Activated naive CD8-positive, alpha-beta T cell treated with anti-CD3 and anti-CD28 coated beads for 36 hours (primary cell): ENCODE measurements at regions not wholly inside any gene's neighbourhood (a gene's known extent, or its start where the extent isn't known, plus 50 kb on each side); places are given as distances from the start of the nearest gene placed in this dataset.

Experiments
- DNase-seq: peaks from one replicate; pipeline ENCODE4 v3.0.0; 2021
- H3K27ac Mint-ChIP-seq: one replicate; pipeline ENCODE4 v1.8.0; 2022; ENCODE audit warnings: mild to moderate bottlenecking, moderate library complexity, mixed read lengths
- H3K27me3 Mint-ChIP-seq: one replicate; pipeline ENCODE4 v1.8.0; 2022; ENCODE audit warnings: mild to moderate bottlenecking, mixed read lengths
- H3K36me3 Mint-ChIP-seq: one replicate; pipeline ENCODE4 v1.8.0; 2021; ENCODE audit warnings: mild to moderate bottlenecking, mixed read lengths
- H3K4me1 Mint-ChIP-seq: one replicate; pipeline ENCODE4 v1.8.0; 2021; ENCODE audit warnings: mixed read lengths
- H3K4me3 Mint-ChIP-seq: one replicate; pipeline ENCODE4 v1.8.0; 2022; ENCODE audit warnings: mild to moderate bottlenecking, moderate library complexity, mixed read lengths
- H3K9me3 Mint-ChIP-seq: one replicate; pipeline ENCODE4 v1.8.0; 2022; ENCODE audit warnings: mixed read lengths

- DNase-seq: no peak
- H3K9me3 Mint-ChIP-seq: no peaks in the 10 kb centered on the region
- no peaks in the 10 kb centered on the region for H3K36me3 Mint-ChIP-seq
- no peaks in the 10 kb centered on the region for H3K27me3 Mint-ChIP-seq
- no peak overlapping the region for H3K4me3 Mint-ChIP-seq
- H3K27ac Mint-ChIP-seq: no peak overlapping the region
- no peaks in the 10 kb centered on the region for H3K4me1 Mint-ChIP-seq
Observed at GRCh38 chr3:168524129-168524528, 428.4 kb upstream of the GOLIM4 start.

- no peaks in the 10 kb centered on the region for H3K27me3 Mint-ChIP-seq
- no peak overlapping the region for H3K27ac Mint-ChIP-seq
- no peak overlapping the region for H3K4me3 Mint-ChIP-seq
- H3K9me3 Mint-ChIP-seq: no peaks in the 10 kb centered on the region
- H3K36me3 Mint-ChIP-seq: no peaks in the 10 kb centered on the region
- H3K4me1 Mint-ChIP-seq: no peaks in the 10 kb centered on the region
- DNase-seq: no peak
Observed at GRCh38 chr3:168517249-168518071, 421.7 kb upstream of the GOLIM4 start.

- H3K4me3 Mint-ChIP-seq: no peak overlapping the region
- no peak for DNase-seq
- H3K27me3 Mint-ChIP-seq: no peaks in the 10 kb centered on the region
- no peaks in the 10 kb centered on the region for H3K9me3 Mint-ChIP-seq
- no peaks in the 10 kb centered on the region for H3K36me3 Mint-ChIP-seq
- H3K27ac Mint-ChIP-seq: no peak overlapping the region
- no peaks in the 10 kb centered on the region for H3K4me1 Mint-ChIP-seq
Observed at GRCh38 chr3:168514252-168514651, 418.5 kb upstream of the GOLIM4 start.

- Mint-ChIP-seq H3K4me1 (no peaks in the 10 kb centered on the region), H3K9me3 (no peaks in the 10 kb centered on the region), H3K36me3 (no peaks in the 10 kb centered on the region), H3K27ac (no peak overlapping the region), H3K4me3 (no peak overlapping the region), H3K27me3 (no peaks in the 10 kb centered on the region)
- no peak for DNase-seq
Observed at GRCh38 chr3:168512802-168513201, 417.1 kb upstream of the GOLIM4 start.

- Mint-ChIP-seq H3K27ac (no peak overlapping the region), H3K4me3 (no peak overlapping the region), H3K27me3 (no peaks in the 10 kb centered on the region), H3K36me3 (no peaks in the 10 kb centered on the region), H3K4me1 (no peaks in the 10 kb centered on the region), H3K9me3 (no peaks in the 10 kb centered on the region)
- no peak for DNase-seq
Observed at GRCh38 chr3:168511428-168512014, 415.8 kb upstream of the GOLIM4 start.

- Mint-ChIP-seq H3K36me3 (no peaks in the 10 kb centered on the region), H3K27ac (no peak overlapping the region)
Observed at GRCh38 chr3:168506589-168506988, 410.9 kb upstream of the GOLIM4 start.

GRCh38 chr3:168501570-168501969 is 405.8 kb upstream of the GOLIM4 start:
- no peaks in the 10 kb centered on the region for H3K27me3 Mint-ChIP-seq
- no peak overlapping the region for H3K4me3 Mint-ChIP-seq
- H3K9me3 Mint-ChIP-seq: no peaks in the 10 kb centered on the region
- no peak overlapping the region for H3K27ac Mint-ChIP-seq
- no peaks in the 10 kb centered on the region for H3K36me3 Mint-ChIP-seq
- no peaks in the 10 kb centered on the region for H3K4me1 Mint-ChIP-seq
- DNase-seq: no peak

More at GRCh38 chr3:168506589-168506988, 410.9 kb upstream of the GOLIM4 start:
- Mint-ChIP-seq H3K4me3 (no peak overlapping the region), H3K4me1 (no peaks in the 10 kb centered on the region), H3K27me3 (no peaks in the 10 kb centered on the region), H3K9me3 (no peaks in the 10 kb centered on the region)
- DNase-seq: no peak

GRCh38 chr3:168498194-168498593 is 402.5 kb upstream of the GOLIM4 start:
- Mint-ChIP-seq H3K27ac (no peak overlapping the region), H3K27me3 (no peaks in the 10 kb centered on the region), H3K4me1 (no peaks in the 10 kb centered on the region), H3K9me3 (no peaks in the 10 kb centered on the region), H3K36me3 (no peaks in the 10 kb centered on the region), H3K4me3 (no peak overlapping the region)
- no peak for DNase-seq

GRCh38 chr3:168497741-168498140 is 402.0 kb upstream of the GOLIM4 start:
- no peaks in the 10 kb centered on the region for H3K9me3 Mint-ChIP-seq
- H3K4me3 Mint-ChIP-seq: no peak overlapping the region
- no peaks in the 10 kb centered on the region for H3K36me3 Mint-ChIP-seq
- no peaks in the 10 kb centered on the region for H3K4me1 Mint-ChIP-seq
- H3K27ac Mint-ChIP-seq: no peak overlapping the region
- DNase-seq: no peak
- no peaks in the 10 kb centered on the region for H3K27me3 Mint-ChIP-seq

GRCh38 chr3:168497183-168497582 is 401.5 kb upstream of the GOLIM4 start:
- Mint-ChIP-seq H3K9me3 (no peaks in the 10 kb centered on the region), H3K4me1 (no peaks in the 10 kb centered on the region), H3K27me3 (no peaks in the 10 kb centered on the region), H3K36me3 (no peaks in the 10 kb centered on the region), H3K4me3 (no peak overlapping the region), H3K27ac (no peak overlapping the region)
- no peak for DNase-seq

- no peak overlapping the region for H3K27ac Mint-ChIP-seq
- no peaks in the 10 kb centered on the region for H3K9me3 Mint-ChIP-seq
- H3K27me3 Mint-ChIP-seq: no peaks in the 10 kb centered on the region
- no peak for DNase-seq
- H3K4me3 Mint-ChIP-seq: no peak overlapping the region
- no peaks in the 10 kb centered on the region for H3K4me1 Mint-ChIP-seq
- H3K36me3 Mint-ChIP-seq: no peaks in the 10 kb centered on the region
Observed at GRCh38 chr3:168495932-168496331, 400.2 kb upstream of the GOLIM4 start.

GRCh38 chr3:168495270-168495669 is 399.5 kb upstream of the GOLIM4 start:
- Mint-ChIP-seq H3K4me3 (no peak overlapping the region), H3K9me3 (no peaks in the 10 kb centered on the region), H3K4me1 (no peaks in the 10 kb centered on the region), H3K27ac (no peak overlapping the region), H3K27me3 (no peaks in the 10 kb centered on the region), H3K36me3 (no peaks in the 10 kb centered on the region)
- no peak for DNase-seq

GRCh38 chr3:168493412-168494205 is 397.9 kb upstream of the GOLIM4 start:
- Mint-ChIP-seq H3K9me3 (no peaks in the 10 kb centered on the region), H3K4me1 (no peaks in the 10 kb centered on the region), H3K4me3 (no peak overlapping the region), H3K27me3 (no peaks in the 10 kb centered on the region), H3K36me3 (no peaks in the 10 kb centered on the region), H3K27ac (no peak overlapping the region)
- DNase-seq: no peak

GRCh38 chr3:168490981-168491380 is 395.3 kb upstream of the GOLIM4 start:
- Mint-ChIP-seq H3K9me3 (no peaks in the 10 kb centered on the region), H3K4me1 (no peaks in the 10 kb centered on the region), H3K4me3 (no peak overlapping the region), H3K27ac (no peak overlapping the region), H3K27me3 (no peaks in the 10 kb centered on the region), H3K36me3 (no peaks in the 10 kb centered on the region)
- no peak for DNase-seq

- no peak for DNase-seq
- H3K27me3 Mint-ChIP-seq: no peaks in the 10 kb centered on the region
- H3K27ac Mint-ChIP-seq: no peak overlapping the region
- no peaks in the 10 kb centered on the region for H3K9me3 Mint-ChIP-seq
- no peak overlapping the region for H3K4me3 Mint-ChIP-seq
- no peaks in the 10 kb centered on the region for H3K4me1 Mint-ChIP-seq
- no peaks in the 10 kb centered on the region for H3K36me3 Mint-ChIP-seq
Observed at GRCh38 chr3:168489301-168489700, 393.6 kb upstream of the GOLIM4 start.
